Hematopoietic multipotent progenitor cell treated with erythropoietin and hydrocortisone succinate and interleukin-3 and kit ligand, for 8 days (in vitro differentiated cells): ENCODE measurements at regions not wholly inside any gene's neighbourhood (a gene's known extent, or its start where the extent isn't known, plus 50 kb on each side); places are given as distances from the start of the nearest gene placed in this dataset.

Source experiments
- DNase-seq: peaks from one replicate; pipeline ENCODE4 v3.0.0-alpha.2; 2015

DNA sequence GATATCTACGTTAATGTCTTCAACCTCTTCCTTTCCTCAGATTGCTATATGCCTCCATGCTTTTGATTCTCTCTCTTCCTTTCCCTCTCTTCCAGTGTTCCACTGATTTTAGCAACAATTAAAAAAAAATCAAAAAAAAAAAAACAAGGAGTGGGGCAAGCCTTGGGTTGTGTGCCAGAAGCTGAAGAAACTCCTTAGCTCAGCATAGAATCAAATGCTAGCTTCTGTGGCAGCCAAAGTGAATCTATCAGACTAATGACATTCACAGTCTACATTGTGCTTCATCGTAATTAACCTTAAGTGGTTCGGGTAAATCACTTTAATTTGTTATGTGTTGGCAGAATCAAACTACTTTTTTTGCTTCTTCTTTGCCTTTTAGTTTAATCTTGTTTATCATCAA, 237.3 kb downstream of the TMEM167A start:
- DNase-seq = no peak

DNA sequence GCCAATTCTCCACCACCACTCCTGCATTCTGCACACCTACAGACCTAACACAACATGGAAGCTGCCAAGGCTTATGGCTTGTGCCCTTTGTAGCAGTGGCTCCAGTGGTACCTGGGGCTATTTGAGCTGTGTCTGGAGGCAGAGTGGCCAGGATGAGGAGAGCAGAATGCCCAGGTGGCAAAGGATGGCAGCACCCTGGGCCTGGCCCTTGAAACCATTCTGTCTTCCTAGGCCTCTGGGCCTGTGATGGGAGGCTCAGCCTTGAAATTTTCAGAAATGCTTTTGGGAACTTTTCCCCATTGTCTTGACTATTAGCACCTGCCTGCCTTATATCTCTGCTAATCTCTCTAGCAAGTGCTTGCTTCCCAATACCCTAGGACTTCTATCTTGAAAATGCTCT, 241.7 kb downstream of the TMEM167A start:
- no peak for DNase-seq

DNA sequence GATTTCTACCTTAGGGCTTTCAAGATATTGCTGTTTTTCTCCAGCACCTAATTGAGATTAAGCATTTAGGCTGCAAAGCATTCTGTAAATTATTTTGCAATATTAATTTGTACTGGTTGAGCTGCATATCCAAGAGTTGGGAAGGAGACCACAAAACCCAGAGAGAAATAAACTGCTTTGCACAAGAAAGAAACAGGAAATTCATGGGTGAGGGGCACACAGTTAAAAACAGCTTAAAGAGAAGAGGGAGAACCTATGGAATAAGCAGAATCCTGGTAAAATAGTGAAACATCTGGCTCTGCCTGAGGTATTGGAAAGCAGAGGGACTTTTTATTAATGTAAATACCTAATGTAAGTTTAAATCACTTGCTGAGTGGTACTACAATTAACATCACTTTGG, 243.0 kb downstream of the TMEM167A start:
- no peak for DNase-seq

DNA sequence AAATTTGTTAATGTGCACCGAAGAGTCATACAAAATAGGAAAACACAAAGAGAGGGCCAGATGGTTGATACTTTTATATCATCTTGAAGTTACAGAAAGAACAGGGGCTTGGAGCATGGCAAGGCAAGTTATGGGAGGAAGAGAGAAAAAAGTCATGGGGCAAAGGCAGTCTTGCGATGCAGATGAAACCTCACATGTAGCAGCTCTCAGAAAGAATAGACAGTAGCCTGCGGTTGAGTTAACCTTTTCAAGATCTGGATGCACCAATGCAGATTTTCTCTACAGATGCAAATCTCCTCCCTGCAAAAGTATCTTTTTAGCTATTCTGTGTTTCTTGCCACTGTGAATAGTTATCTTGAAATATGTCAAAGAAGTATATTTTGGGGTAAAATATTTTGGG, 243.9 kb downstream of the TMEM167A start:
- DNase-seq = no peak

DNA sequence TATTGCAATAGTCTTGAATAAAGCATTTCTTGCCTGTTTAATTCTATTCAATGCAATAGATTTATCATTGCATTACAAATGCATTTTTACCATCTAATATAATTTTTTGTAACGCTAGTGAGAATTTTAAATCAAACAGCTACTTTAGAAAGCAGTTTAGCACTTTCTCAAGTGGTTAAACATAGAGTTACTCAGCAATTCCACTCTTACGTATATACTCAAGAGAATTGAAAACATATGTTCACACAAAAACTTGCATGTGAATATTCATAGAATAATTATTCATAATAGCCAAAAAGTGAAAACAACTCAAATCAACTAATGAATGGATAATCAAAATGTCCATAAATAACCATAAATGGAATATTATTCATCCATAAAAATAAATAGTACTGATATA, 244.7 kb downstream of the TMEM167A start:
- no peak for DNase-seq

DNA sequence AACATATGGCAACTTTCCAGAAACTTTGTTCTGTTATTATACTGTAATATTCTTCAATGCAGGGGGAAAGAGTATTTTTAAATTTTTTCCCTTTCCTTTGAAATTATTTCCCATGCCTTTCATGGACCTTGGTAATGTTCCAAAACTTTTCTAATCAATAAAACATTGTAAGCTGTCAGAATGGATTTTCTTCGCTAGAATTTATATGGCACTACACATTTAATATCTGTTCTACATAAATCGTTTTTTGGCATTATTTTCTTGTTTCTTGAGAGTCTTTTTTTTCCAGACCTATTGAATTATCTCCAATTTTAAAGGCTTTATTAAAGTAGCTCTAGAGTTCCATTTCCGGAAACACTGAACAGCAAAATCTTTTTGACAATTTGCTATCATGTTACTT, 249.0 kb downstream of the TMEM167A start:
- DNase-seq = no peak

DNA sequence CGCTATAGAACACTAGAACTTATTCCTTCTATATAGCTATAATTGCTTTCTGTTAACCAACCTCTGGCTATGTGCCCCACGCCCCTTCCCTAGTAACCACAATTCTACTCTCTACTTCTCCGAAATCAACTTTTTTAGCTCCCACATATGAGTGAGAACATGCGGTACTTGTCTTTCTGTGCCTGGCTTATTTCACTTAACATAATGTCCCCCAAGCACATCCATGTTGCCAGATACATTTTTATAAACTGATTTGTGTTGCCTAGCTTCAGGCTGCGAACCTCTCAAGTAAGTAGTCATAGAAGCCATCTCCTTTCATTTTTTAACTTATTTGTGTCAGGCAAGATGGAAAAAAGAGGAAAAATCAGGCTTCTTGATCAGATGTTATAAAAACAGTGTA, 249.5 kb downstream of the TMEM167A start:
- DNase-seq = no peak

DNA sequence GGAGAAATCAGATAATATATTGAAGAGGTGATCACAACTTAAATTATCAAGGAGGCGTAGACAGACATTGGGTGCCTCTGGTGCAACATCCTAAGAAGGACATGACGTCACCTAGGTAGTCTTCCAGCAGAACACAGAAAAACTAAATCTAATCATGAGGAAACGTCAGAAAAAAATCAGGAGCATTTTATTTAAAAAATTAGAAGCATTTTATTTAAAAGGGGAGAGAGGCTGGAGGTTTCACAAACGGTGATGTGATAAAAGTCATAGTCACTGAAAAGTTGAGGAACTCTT, 254.6 kb downstream of the TMEM167A start:
- DNase-seq = no peak

DNA sequence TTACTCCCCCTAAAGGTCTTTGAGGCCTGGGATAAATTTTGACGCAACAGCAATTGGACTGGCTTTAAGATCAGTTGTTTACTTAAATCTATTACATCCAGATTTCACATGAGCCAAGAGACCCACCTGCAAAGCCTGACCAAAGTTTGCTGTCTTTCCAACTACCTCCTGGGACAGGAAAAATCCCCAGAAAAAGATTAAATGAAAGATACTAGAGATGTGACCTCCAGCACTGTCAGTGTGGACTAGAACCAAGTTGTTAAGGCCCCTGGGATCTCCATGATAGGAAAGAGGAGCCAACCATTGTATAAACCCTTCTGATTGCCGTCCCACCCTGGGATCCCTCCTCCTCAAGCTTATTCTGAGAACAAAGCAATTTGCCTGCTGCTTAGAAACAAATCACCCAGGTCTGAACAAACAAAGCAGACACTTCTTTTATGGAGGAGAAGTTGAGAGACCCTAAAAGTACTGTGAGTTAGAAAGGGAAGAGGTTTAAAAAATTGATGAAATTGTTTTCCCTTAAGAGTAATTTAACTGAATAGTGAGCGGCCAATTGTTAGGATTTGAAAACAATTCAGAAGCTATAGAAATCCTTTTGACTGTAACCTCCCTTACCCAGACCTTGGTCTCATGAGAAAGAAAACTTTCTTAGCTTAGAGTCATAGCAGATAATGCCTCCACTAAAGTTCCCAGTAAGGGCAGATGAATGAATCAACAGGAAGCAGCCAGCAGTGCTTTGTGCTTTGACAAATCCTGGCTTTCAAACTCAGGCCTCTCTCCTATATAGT, 255.2 kb downstream of the TMEM167A start:
- DNase-seq = no peak

DNA sequence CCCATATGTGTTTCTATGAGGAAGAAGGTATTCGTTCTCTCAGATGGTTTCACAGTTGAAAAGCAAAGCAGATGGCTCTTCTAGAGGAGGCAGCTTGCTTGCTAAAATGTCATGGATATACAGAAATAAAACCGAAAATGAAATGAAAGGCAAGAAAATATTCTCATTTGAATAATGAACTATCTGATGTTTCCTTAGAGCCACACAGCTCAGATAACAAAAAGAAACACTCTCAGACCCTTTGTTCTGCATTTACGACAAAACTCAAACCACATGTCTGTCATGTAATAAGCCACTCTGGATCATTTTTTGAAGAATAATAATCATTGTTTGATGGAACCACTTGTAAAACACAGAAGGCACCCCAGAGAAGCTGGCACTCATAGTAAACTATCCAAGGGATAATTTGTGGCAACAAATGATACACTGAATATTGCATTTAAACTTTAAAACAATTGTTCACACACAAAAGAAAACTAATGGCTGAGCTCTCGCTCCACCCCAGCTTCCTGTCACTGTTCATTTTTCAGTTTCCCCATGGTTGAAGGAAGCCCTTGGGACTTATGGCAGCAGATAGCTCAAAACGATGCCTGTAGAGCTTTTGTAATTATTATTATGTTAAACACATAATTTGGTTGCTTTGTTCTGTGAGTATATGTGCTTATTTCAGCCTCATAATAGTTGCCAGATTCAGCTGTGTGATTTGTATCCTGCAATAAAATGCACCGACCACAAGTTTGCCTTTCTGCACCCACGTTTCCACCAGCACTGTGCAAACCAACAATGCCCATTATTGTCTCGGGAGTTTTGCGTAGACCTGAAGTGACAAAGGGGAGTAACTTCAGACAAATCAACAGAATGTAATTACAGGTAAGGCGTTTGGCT, 256.0 kb downstream of the TMEM167A start:
- DNase-seq = no peak

DNA sequence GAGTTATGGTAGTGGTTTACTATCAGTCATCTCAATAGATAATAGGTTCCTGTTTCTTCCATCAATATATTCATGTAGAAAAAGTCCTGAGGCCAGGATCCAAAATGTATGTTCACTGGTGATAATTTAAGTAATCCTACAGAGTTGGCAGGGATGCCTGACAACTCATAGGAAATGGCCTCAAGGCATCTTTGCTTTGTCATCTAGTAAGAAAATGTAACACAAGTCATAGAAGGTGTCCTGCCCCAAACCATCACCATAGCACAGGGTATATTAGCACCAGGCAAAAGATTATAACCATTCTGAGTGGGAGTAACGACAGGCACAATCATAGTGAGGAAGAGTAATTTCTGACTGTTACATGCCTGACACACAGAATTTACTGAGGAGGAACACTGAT, 257.0 kb downstream of the TMEM167A start:
- no peak for DNase-seq

DNA sequence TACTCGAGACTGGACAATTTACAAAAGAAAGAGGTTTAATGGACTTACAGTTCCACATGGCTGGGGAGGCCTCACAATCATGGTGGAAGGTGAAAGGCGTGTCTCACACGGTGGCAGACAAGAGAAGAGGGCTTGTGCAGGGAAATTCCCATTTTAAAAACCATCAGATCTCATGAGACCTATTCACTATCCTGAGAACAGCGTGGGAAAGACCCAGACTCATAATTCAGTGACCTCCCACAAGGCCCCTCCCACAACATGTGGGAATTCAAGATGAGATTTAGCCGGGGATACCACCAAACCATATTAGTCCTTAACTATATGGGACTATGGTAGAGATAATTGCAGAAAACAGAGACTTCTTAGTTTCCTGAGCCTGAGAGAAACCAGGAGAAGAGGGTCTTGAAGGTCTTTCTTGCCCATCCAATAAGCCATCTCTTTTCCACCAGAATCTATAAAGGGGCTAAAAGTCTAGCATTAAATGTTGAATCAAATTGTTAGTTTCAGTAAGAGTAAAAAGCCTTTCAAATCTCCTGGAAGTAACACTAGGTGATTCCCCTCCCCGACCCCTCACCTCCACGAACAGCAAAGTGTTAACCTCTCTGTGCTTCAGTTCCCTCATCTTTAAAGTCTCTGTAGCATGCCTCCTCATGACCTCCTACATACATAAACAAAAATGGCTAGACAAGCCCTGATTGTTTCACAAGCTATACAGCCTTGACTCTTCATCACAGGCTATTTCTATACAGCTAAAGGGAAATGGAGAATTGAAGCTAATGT, 259.1 kb downstream of the TMEM167A start:
- DNase-seq = no peak

DNA sequence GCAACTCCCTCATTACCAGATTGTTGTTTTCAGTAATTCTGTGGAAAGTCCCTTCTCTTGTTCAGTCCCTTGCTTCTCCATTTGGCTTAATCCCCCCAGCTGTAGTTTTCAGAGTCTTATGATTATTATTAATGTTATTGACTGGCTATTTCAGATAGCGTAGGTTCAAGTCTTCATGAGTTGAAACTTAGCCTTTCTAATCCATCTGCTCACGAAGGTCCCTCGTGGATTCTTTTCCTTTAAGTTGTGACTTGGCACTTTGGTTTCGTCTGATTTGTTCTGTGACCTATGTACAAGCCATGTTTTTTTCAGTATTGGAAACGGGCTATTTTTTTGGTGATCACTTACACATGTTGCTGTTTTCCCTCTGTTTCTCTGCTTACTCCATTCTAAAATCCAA, 260.3 kb downstream of the TMEM167A start:
- no peak for DNase-seq

DNA sequence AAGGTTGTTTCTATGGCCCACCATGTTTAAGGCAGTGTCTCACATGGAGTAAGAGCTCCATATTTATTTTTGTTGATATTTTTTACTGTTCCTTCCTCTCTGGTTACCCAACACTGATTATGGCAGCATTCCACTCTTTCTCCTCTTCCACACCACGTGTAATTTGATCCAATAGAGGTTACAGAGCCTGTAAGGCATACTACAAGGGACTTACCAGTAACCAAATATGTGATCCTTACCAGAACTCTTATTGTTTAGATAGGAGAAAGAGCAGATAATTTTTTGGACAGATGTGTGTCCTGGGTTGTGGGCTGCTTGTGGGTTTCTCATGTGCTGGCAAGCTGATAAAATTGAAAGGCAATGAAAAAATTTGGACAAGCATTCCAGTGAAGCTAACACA, 261.3 kb downstream of the TMEM167A start:
- no peak for DNase-seq

DNA sequence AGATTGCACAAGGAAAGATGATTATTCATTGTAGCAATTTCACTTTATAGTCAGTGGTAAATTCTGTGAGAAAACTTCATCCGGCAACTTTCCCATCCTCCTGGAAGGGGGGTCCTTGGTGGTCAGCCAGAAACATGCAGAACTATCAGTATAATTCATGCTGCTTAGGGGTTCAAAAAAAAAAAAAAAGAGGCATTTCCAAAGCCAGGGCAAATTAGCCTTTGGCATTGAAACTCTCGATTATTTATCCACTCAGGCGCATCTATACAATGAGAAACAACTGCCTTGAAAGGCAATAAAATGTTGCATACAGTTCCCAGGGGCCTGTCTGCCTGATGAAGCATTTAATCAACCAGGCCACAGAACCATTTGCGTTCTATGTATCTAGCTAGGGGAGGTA, 263.3 kb downstream of the TMEM167A start:
- no peak for DNase-seq

DNA sequence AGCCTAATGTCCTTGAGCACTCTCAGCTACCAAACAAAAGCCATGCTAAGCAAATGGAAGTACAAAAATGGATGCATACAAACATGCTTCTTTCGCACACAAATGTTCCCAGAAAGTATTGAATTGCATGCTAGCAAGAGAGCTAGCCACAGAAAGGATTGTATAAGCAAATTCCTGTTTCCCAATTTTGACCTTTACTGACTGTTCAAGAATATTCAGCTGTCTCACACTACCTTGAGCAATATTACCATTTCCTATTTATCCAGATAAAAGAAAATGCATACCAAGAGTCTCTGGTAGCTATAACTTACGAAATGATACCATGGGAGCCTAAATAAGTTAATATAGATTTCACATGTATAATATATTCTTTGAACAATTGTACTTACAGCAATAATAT, 264.6 kb downstream of the TMEM167A start:
- DNase-seq = no peak

DNA sequence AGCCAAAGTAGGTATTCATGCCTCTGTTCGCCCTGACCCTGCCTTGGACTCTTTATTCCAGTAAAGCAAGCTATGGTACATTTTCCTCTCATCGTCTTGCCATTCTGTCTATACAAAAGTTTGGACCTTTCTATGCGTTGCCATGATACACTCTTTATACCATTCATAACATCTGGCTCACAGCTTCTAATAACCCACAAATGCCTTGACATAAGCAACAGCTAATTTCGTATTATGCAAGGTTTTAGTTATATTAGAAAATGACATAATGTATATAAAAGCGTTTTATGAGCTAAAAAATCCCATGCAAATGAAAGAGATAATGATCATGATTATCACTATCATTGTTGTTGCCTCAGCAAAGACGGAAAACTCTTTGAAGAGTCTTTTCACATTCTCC, 265.7 kb downstream of the TMEM167A start:
- no peak for DNase-seq

DNA sequence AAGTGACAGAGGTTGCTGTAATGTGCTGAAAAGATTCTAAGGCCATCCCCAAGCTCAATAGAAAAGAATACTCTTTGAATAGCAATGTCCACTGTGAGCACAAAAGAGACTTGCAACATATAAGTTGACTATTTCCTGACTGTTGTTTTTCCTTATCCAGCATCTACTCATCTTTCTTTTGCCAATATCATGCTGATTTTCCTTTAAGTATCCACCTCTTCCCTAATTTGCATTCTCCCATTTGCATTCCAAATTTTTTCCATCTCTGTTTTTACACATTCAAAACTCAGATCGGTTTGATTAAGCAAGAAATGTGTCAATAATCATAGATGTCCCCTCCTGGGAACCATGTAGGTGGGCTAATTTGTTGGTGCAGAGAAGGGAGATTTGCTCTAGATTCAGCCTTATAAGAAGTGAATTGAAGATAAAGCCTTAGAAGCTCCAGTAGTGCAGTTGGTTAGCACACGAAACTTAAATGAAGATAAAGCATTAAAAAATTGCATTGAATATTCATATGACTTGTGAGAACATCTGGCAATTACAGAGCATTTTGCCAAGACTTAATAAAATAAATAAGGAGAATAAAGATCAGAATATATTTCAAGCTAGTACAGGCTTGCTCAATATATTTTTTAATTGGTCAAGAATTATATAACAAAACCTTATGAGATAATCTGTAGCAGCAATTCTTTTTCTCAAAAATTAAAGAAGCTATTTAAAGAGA, 267.6 kb downstream of the TMEM167A start:
- DNase-seq = no peak

DNA sequence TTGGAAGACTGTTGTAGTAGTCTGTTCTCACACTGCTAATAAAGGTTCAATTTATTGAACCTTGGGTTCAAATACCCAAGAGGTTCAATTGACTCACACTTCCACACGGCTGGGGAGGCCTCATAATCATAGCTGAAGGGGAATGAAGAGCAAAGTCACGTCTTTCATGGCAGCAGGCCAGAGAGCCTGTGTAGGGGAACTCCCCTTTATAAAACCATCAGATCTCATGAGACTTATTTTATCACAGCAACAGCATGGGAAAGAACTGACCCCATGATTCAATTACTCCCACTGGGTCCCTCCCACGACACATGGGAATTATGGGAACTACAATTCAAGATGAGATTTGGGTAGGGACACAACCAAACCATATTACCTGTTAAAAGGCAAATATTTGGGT, 268.2 kb downstream of the TMEM167A start:
- peak; percentile 23 for DNase-seq

DNA sequence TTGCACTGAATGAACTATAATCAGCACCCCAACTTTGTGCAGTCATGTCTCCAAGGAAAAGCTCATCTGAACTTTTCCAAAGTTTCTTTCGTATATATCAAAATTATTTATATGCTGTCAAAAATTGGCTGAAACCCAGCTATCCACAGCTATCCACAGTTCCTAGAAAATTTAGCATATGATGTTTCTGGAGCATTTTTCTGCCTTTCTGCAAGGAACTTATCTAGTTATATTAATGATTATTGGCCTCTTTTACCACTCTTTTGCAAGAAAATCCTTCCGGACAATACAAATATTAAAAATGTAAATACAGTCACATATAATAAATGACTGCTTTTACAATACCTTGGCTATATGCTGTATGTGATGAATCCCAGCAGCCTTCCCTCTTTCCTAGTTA, 270.2 kb downstream of the TMEM167A start:
- DNase-seq = no peak

DNA sequence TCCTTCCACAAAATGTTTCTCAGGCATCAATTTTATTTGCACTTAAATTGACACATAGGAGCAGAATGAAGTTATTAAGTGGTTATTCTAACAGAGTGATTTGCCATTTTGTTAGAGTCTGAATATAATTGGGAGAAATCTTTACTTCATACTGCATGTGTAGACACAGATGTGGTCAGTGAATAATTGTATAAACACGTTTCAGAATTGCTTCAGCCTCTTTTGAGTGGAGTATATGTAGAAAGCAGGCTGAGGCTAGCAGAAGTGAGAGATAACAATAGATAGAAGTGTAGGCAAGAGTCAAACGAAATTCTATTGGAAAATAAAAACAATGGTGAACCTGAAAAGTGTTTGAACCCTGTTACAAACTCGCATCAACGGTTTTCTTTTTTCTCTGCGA, 270.7 kb downstream of the TMEM167A start:
- no peak for DNase-seq

DNA sequence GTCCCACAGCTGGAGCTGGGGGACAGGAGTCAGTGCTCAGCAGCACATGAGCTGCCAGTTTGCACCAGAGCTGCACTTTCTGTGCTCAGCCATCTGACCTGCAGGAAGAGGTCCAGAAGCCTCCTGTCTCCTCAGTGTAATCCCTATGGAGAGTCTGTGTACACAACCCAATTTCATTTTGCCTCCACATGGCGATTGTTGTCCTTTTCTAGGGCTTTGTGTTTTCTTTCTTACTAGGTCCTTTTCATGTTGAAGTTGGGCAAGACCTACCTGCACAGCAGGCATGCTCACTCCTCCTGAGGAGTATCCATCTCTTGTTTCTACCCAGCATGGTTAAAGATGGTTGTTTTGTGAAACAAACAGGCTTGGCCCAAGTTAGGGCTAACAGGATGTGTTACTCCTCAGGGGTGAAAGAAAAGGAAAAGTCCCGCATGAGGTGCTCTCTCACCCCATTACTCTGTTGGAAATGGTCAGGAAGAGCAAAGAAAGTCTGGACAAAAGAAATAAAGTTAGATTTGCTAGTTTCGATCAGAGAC, 273.0 kb downstream of the TMEM167A start:
- no peak for DNase-seq

DNA sequence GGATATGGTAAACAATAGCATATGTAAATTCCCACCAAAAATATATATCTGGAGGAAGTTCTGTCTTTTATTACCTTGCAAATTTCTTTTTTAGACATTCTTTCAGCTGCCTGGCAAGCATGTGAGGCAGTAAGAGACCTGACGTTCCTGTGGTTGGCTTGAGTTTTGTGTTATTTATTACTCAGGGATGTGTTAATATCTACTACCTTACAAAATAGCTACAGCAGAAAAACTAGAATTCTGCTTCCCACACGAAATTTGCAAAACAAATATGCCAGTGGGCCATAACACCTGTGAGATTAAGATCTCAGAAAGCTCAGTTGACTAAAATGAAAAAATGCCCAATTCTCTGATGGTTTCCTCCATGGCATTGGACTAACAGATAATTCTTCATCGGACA, 274.2 kb downstream of the TMEM167A start:
- no peak for DNase-seq
